Liver (tissue), 8 donors: ENCODE measurements at regions not wholly inside any gene's neighbourhood (a gene's known extent, or its start where the extent isn't known, plus 50 kb on each side); places are given as distances from the start of the nearest gene placed in this dataset.
A peak's percentile ranks its signal among the peaks of the same experiment; 100 is the strongest.

Experiments
- DNase-seq: peaks from one replicate; pipeline ENCODE4 v3.0.0-alpha.2; 2017; ENCODE audit warnings: low spot score
- H3K27ac ChIP-seq, 2 donors: one replicate each; pipeline ENCODE4 v1.7.0; 2013; ENCODE audit warnings: inconsistent platforms in 2 of 2, low read length in 2 of 2, control low read depth in 1 of 2, low read depth in 1 of 2, mild to moderate bottlenecking in 1 of 2
- H3K27me3 ChIP-seq, 4 donors: one replicate each; pipeline versions ENCODE4 v1.6.1 to v1.7.0; 2013; ENCODE audit warnings: low read length in 3 of 4, inconsistent platforms in 1 of 4, mild to moderate bottlenecking in 1 of 4, moderate library complexity in 1 of 4; ENCODE audit not compliant: control insufficient read depth in 4 of 4, insufficient read depth in 4 of 4
- H3K36me3 ChIP-seq, 4 donors: one replicate each; pipeline versions ENCODE4 v1.6.1 to v1.7.0; 2013; ENCODE audit warnings: low read length in 3 of 4, mild to moderate bottlenecking in 3 of 4, low read depth in 1 of 4, moderate library complexity in 1 of 4; ENCODE audit not compliant: control insufficient read depth in 4 of 4, insufficient read depth in 3 of 4
- H3K4me1 ChIP-seq, 4 donors: one replicate each; pipeline versions ENCODE4 v1.6.1 to v1.7.0; 2013; ENCODE audit warnings: low read length in 3 of 4, mild to moderate bottlenecking in 3 of 4, moderate library complexity in 1 of 4; ENCODE audit not compliant: control insufficient read depth in 4 of 4, insufficient read depth in 4 of 4
- H3K4me3 ChIP-seq, 3 donors: one replicate each; pipeline versions ENCODE4 v1.6.1 to v1.7.0; 2013; ENCODE audit warnings: low read length in 3 of 3, control low read depth in 1 of 3, low read depth in 1 of 3, mild to moderate bottlenecking in 1 of 3
- H3K9ac ChIP-seq, 2 donors: one replicate each; pipeline ENCODE4 v1.7.0; 2013; ENCODE audit warnings: low read length in 2 of 2, mild to moderate bottlenecking in 2 of 2, moderate library complexity in 2 of 2, control low read depth in 1 of 2, low read depth in 1 of 2
- H3K9me3 ChIP-seq, 4 donors: one replicate each; pipeline versions ENCODE4 v1.6.1 to v1.7.0; 2013; ENCODE audit warnings: low read length in 3 of 4; ENCODE audit not compliant: control insufficient read depth in 4 of 4
- ATF3 ChIP-seq: IDR thresholded peaks from 2 replicates; pipeline ENCODE4 v1.6.1; 2016; ENCODE audit warnings: antibody characterized with exemption
- CTCF ChIP-seq: fragments of 150-350 bp; IDR thresholded peaks from 2 replicates; pipeline ENCODE4 v1.5.1; 2017; ENCODE audit warnings: improper control_type of control experiment, low read depth, low read length; ENCODE audit not compliant: missing input control
- EGR1 ChIP-seq, 2 donors: IDR thresholded peaks; 2 replicates each; pipeline ENCODE4 v1.6.1; 2016 to 2018; ENCODE audit warnings: antibody characterized with exemption in 2 of 2, low read depth in 2 of 2
- FOXA1 ChIP-seq: IDR thresholded peaks from 2 replicates; pipeline ENCODE4 v1.6.1; 2016; ENCODE audit warnings: antibody characterized with exemption
- FOXA2 ChIP-seq: IDR thresholded peaks from 2 replicates; pipeline ENCODE4 v1.6.1; 2016; ENCODE audit warnings: antibody characterized with exemption
- GABPA ChIP-seq, 2 donors: IDR thresholded peaks in 1 of 2; conservative IDR thresholded peaks in 1 of 2; 2 replicates each; pipeline ENCODE4 v1.6.1; 2016; ENCODE audit warnings: antibody characterized with exemption in 2 of 2, mild to moderate bottlenecking in 1 of 2, moderate library complexity in 1 of 2
- HNF4A ChIP-seq, 2 donors: conservative IDR thresholded peaks; 2 replicates each; pipeline ENCODE4 v1.6.1; 2016; ENCODE audit warnings: antibody characterized with exemption in 2 of 2, mild to moderate bottlenecking in 2 of 2
- JUND ChIP-seq, 2 donors: IDR thresholded peaks; 2 replicates each; pipeline ENCODE4 v1.6.1; 2016; ENCODE audit warnings: antibody characterized with exemption in 2 of 2
- NR2F2 ChIP-seq: IDR thresholded peaks from 2 replicates; pipeline ENCODE4 v1.6.1; 2016; ENCODE audit warnings: antibody characterized with exemption
- RXRA ChIP-seq, 2 donors: IDR thresholded peaks; 2 replicates each; pipeline ENCODE4 v1.6.1; 2017 to 2018; ENCODE audit warnings: antibody characterized with exemption in 2 of 2, mild to moderate bottlenecking in 1 of 2
- SP1 ChIP-seq: IDR thresholded peaks from 2 replicates; pipeline ENCODE4 v1.6.1; 2018; ENCODE audit warnings: antibody characterized with exemption, mild to moderate bottlenecking
- TAF1 ChIP-seq: conservative IDR thresholded peaks from 2 replicates; pipeline ENCODE4 v1.6.1; 2016; ENCODE audit warnings: antibody characterized with exemption, mild to moderate bottlenecking
- YY1 ChIP-seq: IDR thresholded peaks from 2 replicates; pipeline ENCODE4 v1.6.1; 2016; ENCODE audit warnings: antibody characterized with exemption, mild to moderate bottlenecking
- ZBTB33 ChIP-seq: IDR thresholded peaks from 2 replicates; pipeline ENCODE4 v1.6.1; 2016; ENCODE audit warnings: antibody characterized with exemption
- WGBS: extraction: QIAGEN DNeasy Blood & Tissue Kit; methylation state at CpG from one replicate; pipeline ENCODE4 v1.1.7; 2013; 5-methylcytosine and 5-hydroxymethylcytosine counted together
- donor health status: healthy.
- donor health status: healthy.
- donor health status: healthy.
- donor health status: healthy.
- donor health status: healthy.

- Histone ChIP-seq H3K4me3 (no peak overlapping the region), H3K4me1 (no peaks in the 10 kb centered on the region), H3K9me3 (no peaks in the 10 kb centered on the region), H3K27me3 (no peaks in the 10 kb centered on the region), H3K36me3 (no peaks in the 10 kb centered on the region), H3K27ac (no peak overlapping the region), H3K9ac (no peak overlapping the region)
- TF ChIP-seq FOXA1 (no peak), TAF1 (no peak), EGR1 (IDR thresholded peaks at IDR 0.05; ENCODE audit: low read depth in 2 of 2) (no peak)
- DNase-seq = no peak
- WGBS = 78% methylated on average over 5 of the region's 5 CpGs
These were observed 80.8 kb downstream of the DACT1 start for GRCh38 chr14:58718226-58719205.

- WGBS = 85% methylated on average over 3 of the region's 3 CpGs
- H3K9me3 ChIP-seq = no peaks in the 10 kb centered on the region
- DNase-seq = no peak
- no peak overlapping the region for H3K27ac ChIP-seq
- no peak overlapping the region for H3K9ac ChIP-seq
- no peaks in the 10 kb centered on the region for H3K27me3 ChIP-seq
- H3K4me3 ChIP-seq = no peak overlapping the region
- H3K4me1 ChIP-seq = no peaks in the 10 kb centered on the region
- no peaks in the 10 kb centered on the region for H3K36me3 ChIP-seq
- TF ChIP-seq YY1 (no peak), EGR1 (IDR thresholded peaks at IDR 0.05; ENCODE audit: low read depth in 2 of 2) (no peak), ZBTB33 (no peak), FOXA2 (no peak), HNF4A (conservative IDR thresholded peaks at IDR 0.05) (no peak), SP1 (no peak), NR2F2 (no peak), ATF3 (no peak), GABPA (IDR thresholded peaks at IDR 0.05 in 1 of 2, conservative IDR thresholded peaks at IDR 0.05 in 1 of 2) (no peak), JUND (IDR thresholded peaks at IDR 0.05) (no peak), TAF1 (no peak)
These were observed 84.0 kb downstream of the DACT1 start for GRCh38 chr14:58721723-58722122.

GRCh38 chr14:58722441-58722840 lies 84.7 kb downstream of the DACT1 start:
- Histone ChIP-seq H3K36me3 (no peaks in the 10 kb centered on the region), H3K27ac (no peak overlapping the region), H3K4me1 (no peaks in the 10 kb centered on the region), H3K27me3 (no peaks in the 10 kb centered on the region), H3K4me3 (no peak overlapping the region), H3K9ac (no peak overlapping the region), H3K9me3 (no peaks in the 10 kb centered on the region)
- DNase-seq = no peak
- 62% methylated on average over 4 of the region's 4 CpGs for WGBS
- TF ChIP-seq RXRA (IDR thresholded peaks at IDR 0.05) = peak in 1 of 2 donors; percentile 27
- TF ChIP-seq NR2F2 = peak; percentile 88
- no peak for TF ChIP-seq YY1
- no peak for TF ChIP-seq CTCF
- no peak for TF ChIP-seq ZBTB33
- TF ChIP-seq GABPA (IDR thresholded peaks at IDR 0.05 in 1 of 2, conservative IDR thresholded peaks at IDR 0.05 in 1 of 2) = no peak
